Activated CD4-positive, CD25-positive, alpha-beta regulatory T cell treated with anti-CD3 and anti-CD28 coated beads, Interleukin-2, amount 50 U/mL, for 24 hours (primary cell): ENCODE measurements at regions not wholly inside any gene's neighbourhood (a gene's known extent, or its start where the extent isn't known, plus 50 kb on each side); places are given as distances from the start of the nearest gene placed in this dataset.
"Not testable (repeated sequence)": the region's sequence is repeated elsewhere in the genome, so short reads cannot be mapped to it uniquely, and the experiment has no call there.

Source experiments
- ATAC-seq, 2 donors: fragments of 150-1000 bp; cut with Tn5 transposase; one replicate each; pipeline ENCODE4 v1.10.0; 2021; ENCODE audit warnings: mild to moderate bottlenecking in 1 of 2, moderate library complexity in 1 of 2

GRCh38 chr4:19293781-19294180 lies 957.9 kb upstream of the SLIT2 start:
- ATAC-seq: no peak

- no peak for ATAC-seq
Measured at GRCh38 chr4:19293080-19293479, 958.6 kb upstream of the SLIT2 start.

- no peak for ATAC-seq
Measured at GRCh38 chr4:19286924-19287323, 964.8 kb upstream of the SLIT2 start.

- no peak for ATAC-seq
Measured at GRCh38 chr4:19285146-19285545, 966.6 kb upstream of the SLIT2 start.

- no peak for ATAC-seq
Measured at GRCh38 chr4:19278665-19279064, 973.0 kb upstream of the SLIT2 start.

- no peak for ATAC-seq
Measured at GRCh38 chr4:19266566-19266965, 985.1 kb upstream of the SLIT2 start.

- ATAC-seq: no peak
Measured at GRCh38 chr4:19262467-19262866, 989.2 kb upstream of the SLIT2 start.

GRCh38 chr4:19260346-19260745 lies 991.4 kb upstream of the SLIT2 start:
- ATAC-seq: no peak

- ATAC-seq: no peak
Measured at GRCh38 chr4:19259920-19260319, 991.8 kb upstream of the SLIT2 start.

- no peak for ATAC-seq
Measured at GRCh38 chr4:19256823-19257222, 994.9 kb upstream of the SLIT2 start.

GRCh38 chr4:19254486-19254885 lies 997.2 kb upstream of the SLIT2 start:
- no peak for ATAC-seq

GRCh38 chr4:19248023-19248422 lies 1003.7 kb upstream of the SLIT2 start:
- ATAC-seq: no peak

GRCh38 chr4:19241895-19242294 lies 1009.8 kb upstream of the SLIT2 start:
- no peak for ATAC-seq

GRCh38 chr4:19239565-19239964 lies 1012.1 kb upstream of the SLIT2 start:
- no peak for ATAC-seq

- ATAC-seq: no peak
Measured at GRCh38 chr4:19236473-19236872, 1015.2 kb upstream of the SLIT2 start.

- ATAC-seq: no peak
Measured at GRCh38 chr4:19230906-19231545, 1020.7 kb upstream of the SLIT2 start.

- ATAC-seq: no peak
Measured at GRCh38 chr4:19227701-19228100, 1024.0 kb upstream of the SLIT2 start.

GRCh38 chr4:19224820-19225219 lies 1026.9 kb upstream of the SLIT2 start:
- no peak for ATAC-seq

- ATAC-seq: no peak
Measured at GRCh38 chr4:19216476-19216875, 1035.2 kb upstream of the SLIT2 start.

- ATAC-seq: no peak
Measured at GRCh38 chr4:19214591-19215186, 1037.0 kb upstream of the SLIT2 start.

- no peak for ATAC-seq
Measured at GRCh38 chr4:19213388-19213787, 1038.3 kb upstream of the SLIT2 start.

GRCh38 chr4:19205853-19206252 lies 1045.9 kb upstream of the SLIT2 start:
- no peak for ATAC-seq

- ATAC-seq: not testable (repeated sequence)
Measured at GRCh38 chr4:19197838-19198237, 1053.9 kb upstream of the SLIT2 start.

GRCh38 chr4:19195696-19196095 lies 1056.0 kb upstream of the SLIT2 start:
- ATAC-seq: no peak

- no peak for ATAC-seq
Measured at GRCh38 chr4:19194672-19195071, 1057.0 kb upstream of the SLIT2 start.
